Astrocyte (in vitro differentiated cells and primary cell): ENCODE measurements at regions not wholly inside any gene's neighbourhood (a gene's known extent, or its start where the extent isn't known, plus 50 kb on each side); places are given as distances from the start of the nearest gene placed in this dataset.

Experiments used
- EZH2 ChIP-seq: IDR thresholded peaks from 2 replicates; pipeline ENCODE4 v1.6.1; 2012; ENCODE audit warnings: mild to moderate bottlenecking, low read length, inconsistent platforms; ENCODE audit not compliant: insufficient read depth
- TF ChIP-seq, protein P1 (sequence below): IDR thresholded peaks from 2 replicates; pipeline ENCODE4 v1.5.1; 2011; ENCODE audit warnings: low read depth, mild to moderate bottlenecking, inconsistent platforms, low read length, moderate library complexity; ENCODE audit not compliant: insufficient read depth

DNA sequence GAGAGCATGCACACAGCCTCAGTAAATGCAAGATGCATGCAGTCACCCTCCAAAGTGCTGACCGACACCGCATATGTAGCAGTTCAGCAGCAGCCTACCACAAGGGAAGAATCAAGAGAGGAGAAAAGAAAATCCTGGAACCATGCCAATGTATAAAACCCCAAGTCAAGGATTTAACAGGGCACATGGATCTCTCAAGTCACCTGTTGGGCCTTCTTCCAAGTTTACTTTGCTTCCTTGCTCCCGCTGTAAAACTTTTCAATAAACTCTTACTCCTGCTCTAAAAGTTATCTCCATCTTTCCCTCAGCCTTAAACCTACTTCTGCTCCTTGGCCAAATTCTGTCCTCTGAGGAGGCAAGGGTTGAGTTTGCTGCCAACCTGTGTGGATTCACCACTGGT is 147.8 kb upstream of the MAP2 start:
- TF ChIP-seq, protein P1, sequence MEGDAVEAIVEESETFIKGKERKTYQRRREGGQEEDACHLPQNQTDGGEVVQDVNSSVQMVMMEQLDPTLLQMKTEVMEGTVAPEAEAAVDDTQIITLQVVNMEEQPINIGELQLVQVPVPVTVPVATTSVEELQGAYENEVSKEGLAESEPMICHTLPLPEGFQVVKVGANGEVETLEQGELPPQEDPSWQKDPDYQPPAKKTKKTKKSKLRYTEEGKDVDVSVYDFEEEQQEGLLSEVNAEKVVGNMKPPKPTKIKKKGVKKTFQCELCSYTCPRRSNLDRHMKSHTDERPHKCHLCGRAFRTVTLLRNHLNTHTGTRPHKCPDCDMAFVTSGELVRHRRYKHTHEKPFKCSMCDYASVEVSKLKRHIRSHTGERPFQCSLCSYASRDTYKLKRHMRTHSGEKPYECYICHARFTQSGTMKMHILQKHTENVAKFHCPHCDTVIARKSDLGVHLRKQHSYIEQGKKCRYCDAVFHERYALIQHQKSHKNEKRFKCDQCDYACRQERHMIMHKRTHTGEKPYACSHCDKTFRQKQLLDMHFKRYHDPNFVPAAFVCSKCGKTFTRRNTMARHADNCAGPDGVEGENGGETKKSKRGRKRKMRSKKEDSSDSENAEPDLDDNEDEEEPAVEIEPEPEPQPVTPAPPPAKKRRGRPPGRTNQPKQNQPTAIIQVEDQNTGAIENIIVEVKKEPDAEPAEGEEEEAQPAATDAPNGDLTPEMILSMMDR, result no peak
- no peak for TF ChIP-seq EZH2
